ENCODE measurements at regions not wholly inside any gene's neighbourhood (a gene's known extent, or its start where the extent isn't known, plus 50 kb on each side); places are given as distances from the start of the nearest gene placed in this dataset.

- intact Hi-C loops (cut with micrococcal nuclease) = no loop called here
Observed at GRCh38 chr3:25041871-25042584, 386.0 kb upstream of the RARB start.

More at GRCh38 chr3:25041871-25042584, 386.0 kb upstream of the RARB start:
- no peaks in the 10 kb centered on the region for H4K20me1 ChIP-seq (replicated peaks; ENCODE audit: control insufficient read depth, extremely low read depth, insufficient read depth, low read length)
- ChIA-PET POLR2A (no interaction called here), CTCF (interaction anchor here (2.0 to 2.4 kb wide), 4 partner anchors 8 to 552 kb away, joined by 4 to 21 read pairs (median 8); no protein-coding TSS in a partner anchor)
- H3K9me3 ChIP-seq (replicated peaks; ENCODE audit: control insufficient read depth, insufficient read depth, low read length) = no peaks in the 10 kb centered on the region
- dilution Hi-C loops (cut with MboI; ENCODE audit: extremely low pct_ligation_motif_present, low sequenced_read_pairs) = no loop called here
- H3K4me1 ChIP-seq (ENCODE audit: control insufficient read depth, extremely low read depth, insufficient read depth, low read length) = no peaks in the 10 kb centered on the region
- no peak overlapping the region for H2AFZ ChIP-seq (ENCODE audit: low read depth, low read length)
- no peak overlapping the region for H3K27ac ChIP-seq (ENCODE audit: insufficient read depth, low read depth, low read length)
- no peaks in the 10 kb centered on the region for H3K27me3 ChIP-seq (ENCODE audit: control insufficient read depth in 2 of 2, insufficient read depth in 2 of 2, low read length in 2 of 2)
- H3K4me2 ChIP-seq (ENCODE audit: insufficient read depth, low read length) = no peak overlapping the region
- BruUV-seq (replicated peaks) = no TSS peak
- no peak overlapping the region for H3K9ac ChIP-seq (replicated peaks; ENCODE audit: extremely low read depth, insufficient read depth, low read length)
- FAIRE-seq (no peak), DNase-seq (ENCODE audit: low read depth, low spot score) (no peak)
- H3K4me3 ChIP-seq (replicated peaks in 1 of 3; ENCODE audit: insufficient read depth in 1 of 3, low read depth in 1 of 3, low read length in 3 of 3) = no peak overlapping the region
- H3K79me2 ChIP-seq (ENCODE audit: control insufficient read depth, insufficient read depth, low read length) = no peaks in the 10 kb centered on the region
- no peaks in the 10 kb centered on the region for H3K36me3 ChIP-seq (ENCODE audit: control insufficient read depth in 2 of 2, extremely low read depth in 1 of 2, insufficient read depth in 2 of 2, low read length in 2 of 2)
- no peaks in the 10 kb centered on the region for H3K9me1 ChIP-seq (replicated peaks; ENCODE audit: control insufficient read depth, extremely low read depth, insufficient read depth, low read length)
- TF ChIP-seq CTCF (IDR thresholded peaks at IDR 0.05; ENCODE audit: extremely low read depth in 1 of 2, insufficient read depth in 1 of 2, low read depth in 1 of 2, low read length in 2 of 2) (no peak), MYC (IDR thresholded peaks at IDR 0.05; ENCODE audit: low read depth, low read length) (no peak), POLR2AphosphoS5 (IDR thresholded peaks at IDR 0.05; ENCODE audit: insufficient read depth, low read depth, low read length) (no peak), GATA2 (IDR thresholded peaks at IDR 0.05; ENCODE audit: insufficient read depth, insufficient read length, low read depth, low read length) (no peak), JUN (IDR thresholded peaks at IDR 0.05; ENCODE audit: borderline replicate concordance, insufficient read depth, insufficient read length, low read depth) (no peak), POLR2A (IDR thresholded peaks at IDR 0.05; ENCODE audit: low read depth, low read length) (no peak), FOS (IDR thresholded peaks at IDR 0.05; ENCODE audit: borderline replicate concordance, insufficient read depth, low read length) (no peak), EZH2 (IDR thresholded peaks at IDR 0.05; ENCODE audit: borderline replicate concordance, low read depth, low read length, severe bottlenecking) (no peak)
- TF ChIP-seq, protein P1, sequence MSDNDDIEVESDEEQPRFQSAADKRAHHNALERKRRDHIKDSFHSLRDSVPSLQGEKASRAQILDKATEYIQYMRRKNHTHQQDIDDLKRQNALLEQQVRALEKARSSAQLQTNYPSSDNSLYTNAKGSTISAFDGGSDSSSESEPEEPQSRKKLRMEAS (IDR thresholded peaks at IDR 0.05; ENCODE audit: insufficient read depth, insufficient read length) = no peak

All from endothelial cell of umbilical vein (primary cell).